22Rv1 (cell line): ENCODE measurements at regions not wholly inside any gene's neighbourhood (a gene's known extent, or its start where the extent isn't known, plus 50 kb on each side); places are given as distances from the start of the nearest gene placed in this dataset.

Source experiments
- CTCF ChIP-seq: fragments of 450-650 bp; IDR thresholded peaks from 2 replicates; pipeline ENCODE4 v1.5.1; 2017; ENCODE audit warnings: mild to moderate bottlenecking
- ZFX ChIP-seq: fragments of 450-650 bp; IDR thresholded peaks from 2 replicates; pipeline ENCODE4 v1.6.1; 2017; ENCODE audit warnings: antibody characterized with exemption, borderline replicate concordance

GRCh38 chr19:30906871-30907270 is 442.4 kb downstream of the TSHZ3 start:
- TF ChIP-seq CTCF (no peak), ZFX (no peak)
